GM10248 (cell line): ENCODE measurements at regions not wholly inside any gene's neighbourhood (a gene's known extent, or its start where the extent isn't known, plus 50 kb on each side); places are given as distances from the start of the nearest gene placed in this dataset.

Experiments used
- CTCF ChIA-PET: fragments of 300-600 bp; sonication (Branson Sonifier 250); formaldehyde crosslinking; extraction: SDS; loops from one replicate; lab custom pipeline; 2021; ENCODE audit warnings: antibody characterized with exemption; lab: Yijun Ruan, JAX
- POLR2A ChIA-PET: fragments of 350-650 bp; sonication (Branson Sonifier 250); formaldehyde crosslinking; extraction: SDS; loops from one replicate; lab custom pipeline; 2020; ENCODE audit warnings: antibody characterized with exemption; lab: Yijun Ruan, JAX
- DNase-seq: peaks from one replicate; pipeline ENCODE4 v3.0.0; 2012; ENCODE audit errors: extremely low spot score
- CTCF ChIP-seq: IDR thresholded peaks from 2 replicates; pipeline ENCODE4 v1.5.1; 2012; ENCODE audit warnings: mild to moderate bottlenecking, low read depth; ENCODE audit errors: extremely low read depth, missing control alignments, control extremely low read depth

GRCh38 chr2:62374301-62375112, 131.5 kb downstream of the TMEM17 start:
- no peak for DNase-seq
- ChIA-PET CTCF (interaction anchor here (1.1 to 2.4 kb wide), 4 partner anchors 9 to 18 kb away, joined by 3 to 7 read pairs (median 4); no protein-coding TSS in a partner anchor), POLR2A (no interaction called here)
- TF ChIP-seq CTCF = no peak

DNA sequence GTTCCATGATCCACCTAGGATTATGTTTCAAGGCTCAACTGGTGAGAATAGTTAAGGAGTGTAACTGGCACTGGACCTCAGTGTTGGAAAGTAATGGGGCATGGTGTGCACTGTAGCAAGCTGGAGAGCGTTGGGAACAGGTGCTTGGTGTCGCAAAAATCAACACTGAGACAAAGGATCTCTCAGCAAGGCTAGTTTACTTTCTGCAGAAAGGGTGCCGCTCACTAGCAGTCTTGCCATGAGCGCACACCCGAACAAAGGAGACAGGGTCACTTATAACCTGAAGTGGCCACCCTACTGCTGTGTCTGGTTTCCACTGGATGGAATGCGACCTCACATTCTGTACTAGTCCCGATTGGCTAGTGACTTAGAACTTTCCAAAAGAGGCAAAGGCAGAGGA, 133.2 kb downstream of the TMEM17 start:
- DNase-seq = no peak
- ChIA-PET CTCF (interaction anchor here (2.4 kb wide), 1 partner anchor 16 kb away, joined by 6 read pairs; no protein-coding TSS in a partner anchor), POLR2A (no interaction called here)
- TF ChIP-seq CTCF = no peak

DNA sequence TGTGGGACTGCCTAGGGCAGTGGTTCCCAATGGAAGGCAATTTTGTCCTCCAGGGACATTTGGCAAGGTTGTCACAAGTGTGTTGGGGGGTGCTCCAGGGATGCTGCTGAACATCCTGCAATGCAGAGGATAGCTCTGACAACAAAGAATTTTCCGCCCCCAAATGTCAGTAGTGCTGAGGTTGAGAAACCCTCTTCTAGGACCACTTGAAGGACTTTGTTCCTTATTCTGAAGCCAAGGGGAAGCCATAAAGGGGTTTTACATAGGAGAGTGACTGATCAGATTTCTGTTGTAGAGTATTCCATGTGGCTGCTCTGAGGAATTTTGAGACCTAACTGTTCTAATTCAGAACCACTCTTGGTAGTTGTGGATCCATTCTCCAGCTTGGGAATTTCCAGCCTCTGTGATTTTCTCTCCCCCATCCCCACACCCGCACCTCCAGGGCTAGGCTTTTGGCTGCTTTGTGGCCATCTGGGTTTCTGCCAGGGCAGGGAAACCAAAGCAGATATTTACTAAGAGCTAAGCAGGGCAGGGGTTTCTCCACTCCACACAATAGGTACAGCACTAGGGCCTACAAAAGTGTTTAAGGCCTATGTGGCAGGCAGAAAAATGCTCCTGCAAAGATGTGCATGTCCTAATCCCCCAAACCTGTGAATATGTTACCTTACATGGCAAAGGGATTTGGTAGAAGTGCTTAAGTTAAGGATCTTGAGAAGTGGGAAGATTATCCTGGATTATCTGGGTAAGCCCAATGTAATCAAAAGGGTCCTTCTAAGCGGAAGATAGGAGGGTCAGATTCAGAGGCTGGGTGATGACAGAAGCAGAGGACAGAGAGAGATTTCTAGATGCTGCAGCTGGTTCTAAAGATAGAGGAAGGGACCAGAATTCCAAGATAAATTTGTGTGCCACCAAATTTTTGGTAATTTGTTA, 135.4 kb downstream of the TMEM17 start:
- POLR2A ChIA-PET = no interaction called here
- no peak for DNase-seq
- TF ChIP-seq CTCF = no peak
- CTCF ChIA-PET = interaction anchor here (1.2 kb wide), 1 partner anchor 9 kb away, joined by 3 read pairs; no protein-coding TSS in a partner anchor

DNA sequence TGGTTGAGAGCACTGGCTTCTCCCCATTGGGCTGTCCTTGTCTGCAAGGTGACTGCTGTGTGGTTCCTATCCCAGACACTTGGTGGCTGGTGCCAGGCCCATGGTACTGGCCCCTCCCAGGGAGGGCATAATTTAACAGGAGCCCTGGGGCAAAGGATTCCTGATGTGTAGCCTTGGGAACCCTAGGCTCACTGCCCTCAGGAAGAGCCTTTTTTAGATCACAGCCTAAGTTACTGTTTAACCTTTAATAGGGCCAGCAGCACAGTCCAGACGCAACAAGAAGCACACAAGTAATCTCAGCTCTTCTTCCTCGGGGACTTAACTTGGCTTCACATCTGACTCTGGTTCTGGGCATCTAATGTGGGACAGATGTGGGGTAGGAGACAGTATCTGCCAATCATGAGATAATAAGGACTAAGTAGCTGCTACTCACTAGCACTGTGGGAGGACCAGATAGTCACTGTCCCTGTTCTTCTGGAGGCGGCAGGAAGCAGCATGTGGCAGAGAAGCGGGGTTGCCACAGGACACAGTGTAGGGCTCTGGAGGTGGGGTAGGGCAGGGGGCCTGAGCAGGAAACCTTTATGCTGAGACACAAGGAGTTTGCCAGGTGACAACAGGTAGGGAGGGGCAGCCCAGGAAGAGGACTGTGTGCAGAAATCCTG, 136.3 kb downstream of the TMEM17 start:
- CTCF ChIA-PET = interaction anchor here (1.2 kb wide), 1 partner anchor 8 kb away, joined by 3 read pairs; no protein-coding TSS in a partner anchor
- DNase-seq = no peak
- POLR2A ChIA-PET = no interaction called here
- TF ChIP-seq CTCF = no peak

DNA sequence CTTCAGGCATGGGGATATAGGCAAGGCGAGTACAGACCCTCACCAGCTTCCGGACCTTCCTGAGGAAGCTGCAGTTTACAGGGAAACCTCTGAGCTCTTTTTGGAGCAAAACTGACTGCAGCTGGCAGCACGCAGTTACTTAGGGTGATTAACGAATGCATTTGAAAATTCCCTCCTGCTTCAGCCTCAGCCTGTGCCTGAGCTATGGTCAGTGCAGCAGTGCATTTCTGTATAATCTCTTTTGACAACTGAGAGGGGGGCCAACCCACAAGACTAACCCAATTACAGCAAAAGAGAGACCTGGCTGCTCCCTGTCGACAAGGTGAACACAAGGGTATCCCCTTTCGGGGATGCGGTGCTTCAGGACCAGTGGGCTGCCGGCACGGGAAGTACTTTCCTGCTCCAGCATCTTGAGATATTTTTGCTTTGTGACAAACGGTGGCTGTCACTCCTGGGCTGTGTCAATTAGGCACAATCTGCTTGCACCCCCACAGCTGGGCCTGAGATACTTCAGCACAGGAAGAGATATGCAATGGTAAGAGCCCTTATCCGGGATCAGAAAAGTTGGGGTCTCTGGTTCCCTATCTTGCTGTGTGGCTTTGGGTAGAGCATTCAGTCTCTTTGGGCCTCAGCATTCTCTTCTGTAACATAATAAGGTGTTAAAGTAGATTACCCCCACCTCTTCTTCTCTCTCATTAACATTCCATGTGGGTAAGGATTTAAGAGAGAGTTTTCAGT, 141.0 kb downstream of the TMEM17 start:
- DNase-seq = no peak
- CTCF ChIA-PET = interaction anchor here (0.8 to 2.8 kb wide), 2 partner anchors 10 to 17 kb away, joined by 3 to 6 read pairs; no protein-coding TSS in a partner anchor
- TF ChIP-seq CTCF = no peak
- POLR2A ChIA-PET = interaction anchor here (0.5 to 0.8 kb wide), 3 partner anchors 44 to 924 kb away, joined by 3 to 5 read pairs (median 3); no protein-coding TSS in a partner anchor
